ENCODE measurements at regions not wholly inside any gene's neighbourhood (a gene's known extent, or its start where the extent isn't known, plus 50 kb on each side); places are given as distances from the start of the nearest gene placed in this dataset.

- Mint-ChIP-seq H3K27ac (peak overlapping the region in 4 of 10 donors; percentile 7 to 66 (median 50)), H3K36me3 (no peaks in the 10 kb centered on the region), H3K9me3 (peaks cover 0 to 2% (median 0%) of the 10 kb centered on the region in 9 donors), H3K4me1 (peaks cover 7 to 21% (median 14%) of the 10 kb centered on the region in 4 donors), H3K4me3 (peak overlapping the region in 9 of 10 donors; percentile 45 to 73 (median 67)), H3K27me3 (peaks cover 7 to 64% (median 28%) of the 10 kb centered on the region in 5 donors)
- ATAC-seq (peak in 1 of 2 donors; percentile 53), DNase-seq (peak in 1 of 10 donors; percentile 8)
- POLR2A ChIA-PET: no interaction called here
These were observed 406.2 kb upstream of the PSMD7 start for GRCh38 chr16:73890186-73891128.

DNA sequence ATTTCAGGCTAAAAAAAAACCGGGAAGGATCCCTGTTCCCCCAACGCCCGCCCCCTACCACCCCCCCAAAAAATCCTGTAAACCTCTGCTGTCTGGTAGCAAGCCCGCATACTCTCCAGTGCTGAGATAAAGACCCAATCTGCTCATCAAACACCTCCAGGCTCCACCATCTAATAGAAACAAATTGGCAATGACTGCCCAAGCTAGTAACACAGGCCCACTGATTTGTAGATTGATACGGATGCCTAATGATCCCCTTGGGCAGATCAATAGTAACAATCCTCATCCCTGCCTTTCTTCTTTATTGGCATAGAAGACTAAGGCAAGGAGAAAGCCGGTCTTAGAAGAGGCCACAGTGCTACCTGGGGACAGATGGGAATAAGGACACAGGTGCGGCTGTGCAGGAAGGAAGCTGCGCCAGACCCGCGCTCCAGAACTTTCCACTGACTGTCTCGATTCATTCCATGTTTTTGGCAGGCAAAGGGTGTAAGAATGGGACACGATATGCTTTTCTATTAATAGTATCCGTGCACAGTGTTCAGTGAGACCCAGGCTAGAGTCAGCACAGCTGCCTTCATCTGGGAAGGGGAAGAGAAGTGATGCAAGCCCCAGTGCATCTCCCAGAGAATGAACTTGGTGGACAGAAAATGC is 407.6 kb upstream of the PSMD7 start:
- POLR2A ChIA-PET: no interaction called here
- Mint-ChIP-seq H3K9me3 (peaks cover 0 to 2% (median 0%) of the 10 kb centered on the region in 9 donors), H3K27ac (no peak overlapping the region), H3K4me1 (peaks cover 7 to 21% (median 14%) of the 10 kb centered on the region in 4 donors), H3K36me3 (no peaks in the 10 kb centered on the region), H3K27me3 (peaks cover 7 to 64% (median 28%) of the 10 kb centered on the region in 5 donors), H3K4me3 (no peak overlapping the region)
- no peak for DNase-seq
- no peak for ATAC-seq

DNA sequence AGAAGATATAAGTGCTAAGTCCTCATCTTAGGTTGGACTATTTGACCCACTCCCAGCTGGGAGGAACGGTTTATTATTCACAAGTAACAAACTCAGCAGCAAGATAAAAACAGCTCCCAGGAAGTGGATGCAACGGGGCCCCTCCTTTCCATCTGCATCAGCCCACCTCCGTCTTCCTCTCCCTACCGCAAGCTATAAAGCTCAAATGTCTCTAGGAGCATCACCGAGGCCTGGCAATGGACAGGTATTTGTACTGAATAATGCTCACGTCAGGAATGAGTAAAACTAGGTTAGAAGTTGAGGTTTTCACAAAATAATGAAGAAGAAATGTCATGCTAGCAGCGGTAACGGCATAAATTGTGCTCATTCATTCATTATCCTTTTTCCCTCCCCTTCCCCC is 408.7 kb upstream of the PSMD7 start:
- no peak overlapping the region for H3K4me3 Mint-ChIP-seq
- no peak overlapping the region for H3K27ac Mint-ChIP-seq
- ATAC-seq: no peak
- H3K9me3 Mint-ChIP-seq: peaks cover 0 to 2% (median 0%) of the 10 kb centered on the region in 9 donors
- no peaks in the 10 kb centered on the region for H3K36me3 Mint-ChIP-seq
- no peak for DNase-seq
- peaks cover 7 to 60% (median 28%) of the 10 kb centered on the region in 5 donors for H3K27me3 Mint-ChIP-seq
- peaks cover 7 to 21% (median 14%) of the 10 kb centered on the region in 4 donors for H3K4me1 Mint-ChIP-seq
- POLR2A ChIA-PET: no interaction called here

DNA sequence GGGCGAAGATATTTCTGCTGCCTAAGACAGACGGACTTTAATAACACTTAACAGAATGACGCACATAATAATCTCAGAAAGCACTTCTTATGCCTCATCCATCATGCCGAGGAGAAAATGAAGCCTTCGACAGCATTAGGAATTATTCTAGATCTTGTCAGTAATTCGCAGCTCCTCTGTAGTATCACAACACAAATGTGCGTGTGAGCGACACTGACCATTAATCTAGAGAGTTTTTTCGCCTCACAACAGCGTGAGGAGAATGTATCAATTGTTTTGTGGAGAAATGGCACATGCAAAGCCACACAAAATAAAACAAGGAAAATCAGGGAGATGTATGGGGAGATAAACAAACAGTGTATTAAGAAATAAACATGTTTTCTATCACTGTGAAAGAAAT is 410.2 kb upstream of the PSMD7 start:
- Mint-ChIP-seq H3K36me3 (no peaks in the 10 kb centered on the region), H3K4me1 (peaks cover 7 to 18% (median 13%) of the 10 kb centered on the region in 4 donors), H3K4me3 (no peak overlapping the region), H3K9me3 (peaks cover 0 to 2% (median 0%) of the 10 kb centered on the region in 9 donors), H3K27ac (no peak overlapping the region), H3K27me3 (peaks cover 7 to 50% (median 25%) of the 10 kb centered on the region in 5 donors)
- POLR2A ChIA-PET: no interaction called here
- DNase-seq (no peak), ATAC-seq (no peak)

- POLR2A ChIA-PET: no interaction called here
- Mint-ChIP-seq H3K27me3 (peaks cover 7 to 39% (median 23%) of the 10 kb centered on the region in 5 donors), H3K27ac (no peak overlapping the region), H3K36me3 (no peaks in the 10 kb centered on the region), H3K9me3 (peaks cover 0 to 2% (median 0%) of the 10 kb centered on the region in 9 donors), H3K4me3 (no peak overlapping the region), H3K4me1 (peaks cover 0 to 7% (median 4%) of the 10 kb centered on the region in 4 donors)
- DNase-seq (no peak), ATAC-seq (no peak)
These were observed 411.3 kb upstream of the PSMD7 start for GRCh38 chr16:73885319-73885718.

GRCh38 chr16:73883841-73884240 is 412.8 kb upstream of the PSMD7 start:
- no peaks in the 10 kb centered on the region for H3K36me3 Mint-ChIP-seq
- DNase-seq: no peak
- no peak overlapping the region for H3K4me3 Mint-ChIP-seq
- ATAC-seq: no peak
- H3K27ac Mint-ChIP-seq: no peak overlapping the region
- peaks cover 0 to 1% (median 0%) of the 10 kb centered on the region in 9 donors for H3K9me3 Mint-ChIP-seq
- POLR2A ChIA-PET: no interaction called here
- H3K4me1 Mint-ChIP-seq: peaks cover 0 to 7% (median 2%) of the 10 kb centered on the region in 4 donors
- H3K27me3 Mint-ChIP-seq: peaks cover 1 to 34% (median 16%) of the 10 kb centered on the region in 5 donors

- H3K4me1 Mint-ChIP-seq: peaks cover 0 to 5% (median 2%) of the 10 kb centered on the region in 4 donors
- no peak overlapping the region for H3K4me3 Mint-ChIP-seq
- no peak for ATAC-seq
- peaks cover 0 to 27% (median 14%) of the 10 kb centered on the region in 5 donors for H3K27me3 Mint-ChIP-seq
- POLR2A ChIA-PET: no interaction called here
- DNase-seq: no peak
- H3K27ac Mint-ChIP-seq: no peak overlapping the region
- no peaks in the 10 kb centered on the region for H3K36me3 Mint-ChIP-seq
- no peaks in the 10 kb centered on the region for H3K9me3 Mint-ChIP-seq
These were observed 413.5 kb upstream of the PSMD7 start for GRCh38 chr16:73883126-73883525.

GRCh38 chr16:73882651-73883050 is 414.0 kb upstream of the PSMD7 start:
- Mint-ChIP-seq H3K27ac (no peak overlapping the region), H3K4me3 (no peak overlapping the region), H3K27me3 (peaks cover 0 to 22% (median 12%) of the 10 kb centered on the region in 5 donors), H3K4me1 (peaks cover 0 to 5% (median 0%) of the 10 kb centered on the region in 4 donors), H3K9me3 (no peaks in the 10 kb centered on the region), H3K36me3 (no peaks in the 10 kb centered on the region)
- DNase-seq (no peak), ATAC-seq (no peak)
- POLR2A ChIA-PET: no interaction called here

DNA sequence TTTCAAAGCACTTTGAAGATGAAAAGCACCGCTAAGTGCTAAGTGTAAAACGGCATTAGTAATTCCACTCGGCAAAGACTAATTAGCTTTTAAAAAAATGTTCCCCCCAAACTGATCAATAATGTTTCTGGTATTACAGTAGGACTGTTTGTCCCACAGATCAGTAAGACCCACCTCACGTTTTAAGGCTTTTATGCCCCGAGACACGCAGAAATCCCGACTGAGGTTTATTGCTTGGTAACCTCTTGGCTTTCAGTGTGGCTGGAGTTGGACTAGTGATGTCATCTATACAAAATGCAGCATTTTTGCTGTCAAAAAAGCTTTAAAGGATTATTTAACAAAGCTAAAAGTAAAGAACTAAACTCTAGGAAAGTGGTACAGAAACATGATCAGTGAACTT is 414.6 kb upstream of the PSMD7 start:
- no peak for DNase-seq
- Mint-ChIP-seq H3K36me3 (no peaks in the 10 kb centered on the region), H3K27me3 (peaks cover 0 to 23% (median 12%) of the 10 kb centered on the region in 5 donors), H3K4me3 (no peak overlapping the region), H3K9me3 (no peaks in the 10 kb centered on the region), H3K27ac (no peak overlapping the region), H3K4me1 (no peaks in the 10 kb centered on the region)
- POLR2A ChIA-PET: no interaction called here
- no peak for ATAC-seq

DNA sequence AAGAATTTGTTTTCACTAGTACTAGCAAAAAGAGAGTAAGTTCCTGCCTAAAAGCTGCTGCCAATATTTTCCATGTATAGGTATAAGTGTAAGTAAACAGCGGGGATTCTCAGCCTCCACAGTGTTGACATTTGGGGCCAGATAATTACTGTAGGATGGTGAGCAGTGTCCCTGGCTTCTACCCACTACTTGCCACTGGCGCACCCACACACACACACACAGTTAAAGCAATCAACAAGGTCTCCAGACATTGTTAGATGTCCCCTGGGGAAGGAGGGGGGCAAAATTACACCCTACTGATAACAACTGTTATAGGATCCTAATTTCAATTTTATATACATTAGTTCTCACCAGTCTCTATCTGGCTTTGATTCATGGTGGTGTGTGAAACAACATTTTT is 417.0 kb upstream of the PSMD7 start:
- DNase-seq: no peak
- Mint-ChIP-seq H3K4me3 (no peak overlapping the region), H3K4me1 (no peaks in the 10 kb centered on the region), H3K36me3 (no peaks in the 10 kb centered on the region), H3K27me3 (peaks cover 0 to 19% (median 3%) of the 10 kb centered on the region in 5 donors), H3K27ac (no peak overlapping the region), H3K9me3 (no peaks in the 10 kb centered on the region)
- POLR2A ChIA-PET: no interaction called here
- no peak for ATAC-seq

- no peak for ATAC-seq
- Mint-ChIP-seq H3K27me3 (peaks cover 0 to 19% (median 2%) of the 10 kb centered on the region in 5 donors), H3K36me3 (no peaks in the 10 kb centered on the region), H3K4me3 (no peak overlapping the region), H3K9me3 (no peaks in the 10 kb centered on the region), H3K27ac (no peak overlapping the region), H3K4me1 (no peaks in the 10 kb centered on the region)
- POLR2A ChIA-PET: no interaction called here
- peak in 1 of 10 donors; percentile 4 for DNase-seq
These were observed 418.0 kb upstream of the PSMD7 start for GRCh38 chr16:73878611-73879010.

GRCh38 chr16:73877150-73877549 is 419.5 kb upstream of the PSMD7 start:
- H3K36me3 Mint-ChIP-seq: no peaks in the 10 kb centered on the region
- no peaks in the 10 kb centered on the region for H3K4me1 Mint-ChIP-seq
- peaks cover 0 to 19% (median 2%) of the 10 kb centered on the region in 5 donors for H3K27me3 Mint-ChIP-seq
- no peaks in the 10 kb centered on the region for H3K9me3 Mint-ChIP-seq
- POLR2A ChIA-PET: no interaction called here
- ATAC-seq (no peak), DNase-seq (no peak)
- no peak overlapping the region for H3K27ac Mint-ChIP-seq
- H3K4me3 Mint-ChIP-seq: no peak overlapping the region

Measured in naive thymus-derived CD8-positive, alpha-beta T cell (primary cell).